SH-SY5Y (cell line): ENCODE measurements at regions not wholly inside any gene's neighbourhood (a gene's known extent, or its start where the extent isn't known, plus 50 kb on each side); places are given as distances from the start of the nearest gene placed in this dataset.

Experiments
- GATA2 ChIP-seq: IDR thresholded peaks from 2 replicates; pipeline ENCODE4 v1.6.1; 2011; ENCODE audit warnings: mild to moderate bottlenecking, low read depth, low read length
- GATA3 ChIP-seq: IDR thresholded peaks from 2 replicates; pipeline ENCODE4 v1.6.1; 2011; ENCODE audit warnings: low read depth, mild to moderate bottlenecking, low read length, moderate library complexity

DNA sequence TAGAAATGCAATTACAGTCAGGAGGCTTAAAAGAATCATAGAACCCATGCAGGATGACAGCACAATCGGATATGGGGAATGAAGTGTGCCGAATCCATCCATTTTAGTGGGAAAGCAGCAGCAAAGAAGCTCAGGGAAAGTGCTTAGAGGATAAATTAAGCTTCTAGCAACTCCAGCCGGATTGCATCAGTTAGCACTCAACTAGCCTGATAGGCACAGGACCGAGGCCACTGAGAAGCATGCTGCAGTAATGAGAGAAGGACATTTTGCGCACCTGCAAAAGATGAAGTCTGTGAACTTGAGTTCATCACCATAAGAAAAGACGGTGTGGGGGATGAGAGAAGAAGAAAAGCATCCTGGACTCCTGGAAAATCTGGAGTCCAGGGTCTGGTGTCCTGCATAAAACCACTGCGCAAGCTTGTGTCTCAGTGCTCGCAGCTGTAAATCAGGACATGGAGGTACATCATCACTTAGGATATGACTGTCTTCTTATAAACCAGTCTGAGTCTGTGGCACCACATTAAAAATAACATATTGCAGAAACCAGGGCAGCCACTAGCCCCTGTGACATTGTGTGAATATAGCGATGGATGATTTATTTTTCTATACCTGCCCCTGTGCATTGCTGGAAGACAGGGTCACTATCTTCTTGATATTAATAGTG, 665.5 kb upstream of the SOX11 start:
- TF ChIP-seq GATA2 = no peak
- no peak for TF ChIP-seq GATA3
